Islet precursor cell (in vitro differentiated cells): ENCODE measurements at regions not wholly inside any gene's neighbourhood (a gene's known extent, or its start where the extent isn't known, plus 50 kb on each side); places are given as distances from the start of the nearest gene placed in this dataset.
"Not testable (repeated sequence)": the region's sequence is repeated elsewhere in the genome, so short reads cannot be mapped to it uniquely, and the experiment has no call there.

ENCODE experiments used
- DNase-seq: peaks from one replicate; pipeline ENCODE4 v3.0.0-alpha.2; 2018

- DNase-seq: no peak
Measured at GRCh38 chr12:58009405-58010195, 68.2 kb downstream of the ATP23 start.

- no peak for DNase-seq
Measured at GRCh38 chr12:58011676-58012075, 70.3 kb downstream of the ATP23 start.

- DNase-seq: not testable (repeated sequence)
Measured at GRCh38 chr12:58022379-58023020, 81.1 kb downstream of the ATP23 start.

DNA sequence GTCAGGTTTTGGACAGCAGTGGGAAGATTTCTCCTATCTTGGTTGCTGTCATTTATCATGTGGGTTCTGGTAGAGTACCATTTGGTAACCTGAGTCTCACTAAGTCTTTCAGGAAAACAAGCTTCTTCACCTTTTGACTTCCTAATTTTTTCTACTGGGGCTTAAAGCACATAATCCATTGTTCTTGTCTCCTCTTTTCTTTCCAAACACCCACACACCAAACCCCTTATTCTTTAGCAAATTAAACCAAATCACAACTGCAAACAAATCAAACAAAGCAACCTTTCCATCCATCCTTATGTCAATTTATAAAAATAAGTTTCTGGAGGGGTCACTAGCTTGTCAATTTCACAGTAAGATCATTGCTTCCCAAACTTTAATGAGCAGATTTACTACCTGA, 84.1 kb downstream of the ATP23 start:
- DNase-seq: no peak

- no peak for DNase-seq
Measured at GRCh38 chr12:58026426-58026825, 85.1 kb downstream of the ATP23 start.

DNA sequence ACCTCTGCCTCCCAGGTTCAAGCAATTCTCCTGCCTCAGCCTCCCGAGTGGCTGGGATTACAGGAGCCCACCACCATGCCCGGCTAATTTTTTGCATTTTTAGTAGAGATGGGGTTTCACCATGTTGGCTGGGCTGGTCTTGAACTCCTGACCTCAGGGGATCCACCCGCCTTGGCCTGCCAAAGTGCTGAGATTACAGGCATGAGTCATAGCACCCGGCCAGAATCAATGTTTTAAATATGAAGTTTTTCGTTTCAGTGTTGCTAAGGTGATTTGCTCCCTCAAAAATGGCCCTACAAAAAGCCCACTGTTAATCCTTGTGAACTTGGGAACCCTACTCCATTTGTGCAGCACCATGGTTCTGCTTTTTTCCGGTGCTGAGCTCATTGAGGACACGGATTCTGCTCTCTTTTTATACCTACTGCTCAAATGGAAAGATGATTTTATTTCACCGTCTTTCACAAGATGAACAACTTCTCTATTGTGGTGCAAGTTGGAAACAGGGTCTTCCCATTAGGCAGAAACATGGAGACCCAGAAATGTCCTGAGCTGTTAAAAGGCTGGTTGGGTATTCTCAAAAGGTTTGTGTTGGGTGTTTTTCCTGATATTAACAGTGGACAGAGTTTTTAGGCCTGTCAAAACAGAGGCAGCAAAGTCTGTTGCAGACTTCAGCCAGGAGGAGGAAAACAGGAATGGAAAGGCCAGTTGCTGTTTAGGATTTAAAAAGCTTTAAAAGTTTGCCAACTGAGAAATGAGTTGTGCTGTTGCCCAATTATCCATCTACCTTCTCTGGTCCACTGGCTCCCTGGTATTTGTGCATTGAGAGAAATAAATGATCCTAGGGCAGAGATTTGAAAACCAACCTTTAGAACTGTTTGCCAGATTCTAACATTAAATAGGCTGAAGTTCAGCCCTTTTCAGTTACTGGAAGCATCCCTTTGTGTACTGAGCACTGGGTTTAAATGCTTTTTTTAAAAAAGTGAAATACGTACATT, 85.8 kb downstream of the ATP23 start:
- DNase-seq: no peak

DNA sequence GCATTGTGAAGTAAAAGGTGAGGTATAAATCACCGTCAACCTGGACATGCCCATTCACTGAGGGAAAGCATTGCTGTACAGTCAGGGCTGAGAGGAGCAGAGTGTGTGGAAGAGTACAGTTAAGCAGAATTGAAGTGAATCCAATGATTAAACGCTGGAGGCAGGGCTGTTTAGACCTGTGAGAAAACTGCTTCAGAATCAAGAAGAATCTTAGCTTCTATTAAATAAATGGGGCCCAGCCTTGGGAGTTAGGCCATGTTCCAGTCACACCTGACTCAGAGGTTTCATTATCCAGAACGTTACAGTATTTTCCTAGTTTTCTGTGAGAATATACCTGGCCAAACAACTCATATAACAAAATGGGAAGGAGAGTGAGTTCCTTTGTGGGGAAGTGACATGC, 86.9 kb downstream of the ATP23 start:
- DNase-seq: no peak

DNA sequence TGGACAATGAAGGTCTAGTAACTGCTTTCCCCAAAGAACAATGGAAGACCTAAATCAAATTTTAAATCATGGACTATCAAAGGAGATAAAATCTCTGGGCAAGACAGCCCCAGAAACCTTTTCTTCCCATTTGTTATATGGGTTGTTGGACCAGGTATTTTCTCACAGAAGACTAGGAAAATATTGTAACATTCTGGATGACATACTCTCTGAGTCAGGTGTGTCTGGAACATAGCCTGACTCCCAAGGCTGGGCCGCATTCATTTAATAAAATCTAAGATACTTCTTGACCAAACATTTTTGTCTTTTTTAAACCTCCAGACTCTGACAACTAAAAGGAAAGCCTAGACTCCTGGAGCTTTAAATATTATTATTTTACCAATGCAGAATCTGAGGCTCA, 87.9 kb downstream of the ATP23 start:
- no peak for DNase-seq

DNA sequence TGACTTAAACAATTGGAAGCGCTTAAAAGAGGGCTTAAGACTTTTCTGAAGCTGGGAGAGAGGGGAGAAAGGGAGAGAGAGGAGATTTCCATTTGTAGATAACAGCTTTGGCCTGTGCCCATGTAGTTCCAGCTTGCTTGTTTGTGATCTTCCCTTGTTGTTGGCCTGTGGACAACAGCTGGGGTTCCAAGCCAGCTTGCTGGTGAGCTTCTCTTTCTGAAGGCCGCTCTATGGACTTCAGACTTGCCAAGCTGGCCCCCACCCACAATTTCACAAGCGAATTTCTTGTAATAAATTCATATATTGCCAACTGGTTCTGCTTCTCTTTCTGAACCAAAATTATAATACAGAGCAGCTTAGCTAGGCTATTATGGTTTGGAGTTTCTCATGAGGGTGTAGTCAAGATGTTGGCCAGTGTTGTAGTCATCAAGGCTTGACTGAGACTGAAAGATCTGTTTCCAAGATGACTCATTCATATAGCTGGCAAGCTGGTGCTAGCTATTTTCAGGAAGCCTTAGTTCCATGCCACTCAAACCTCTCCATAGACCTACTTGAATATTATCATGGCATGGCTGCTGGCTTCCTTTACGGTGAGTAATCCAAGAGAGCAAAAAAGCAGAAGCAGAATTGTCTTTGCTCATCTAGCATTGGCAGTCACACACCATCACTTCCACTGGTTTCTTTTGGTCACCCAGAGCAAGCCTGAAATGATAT, 89.4 kb downstream of the ATP23 start:
- no peak for DNase-seq

- no peak for DNase-seq
Measured at GRCh38 chr12:58032156-58032555, 90.8 kb downstream of the ATP23 start.

GRCh38 chr12:58033831-58034230, 92.5 kb downstream of the ATP23 start:
- no peak for DNase-seq

DNA sequence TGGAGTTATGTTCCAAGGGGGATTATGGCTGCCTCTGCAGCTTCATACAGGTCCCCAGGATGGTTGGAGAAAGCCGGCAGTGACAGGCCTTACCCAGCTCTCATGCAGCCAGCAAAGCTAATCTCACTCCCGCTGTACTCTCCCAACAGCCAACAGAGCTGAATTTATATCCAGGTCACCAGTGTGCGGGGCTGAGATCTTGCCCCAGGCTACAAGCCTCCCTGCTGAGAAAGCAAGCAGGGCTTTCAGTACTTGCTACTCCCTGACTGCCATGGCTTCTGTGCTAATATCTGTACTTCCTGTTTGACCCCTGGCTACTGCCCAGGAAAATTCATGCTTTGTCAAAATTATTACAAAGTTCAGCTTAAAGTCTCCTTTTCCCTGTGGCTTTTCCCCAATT, 92.9 kb downstream of the ATP23 start:
- DNase-seq: no peak

- DNase-seq: no peak
Measured at GRCh38 chr12:58034712-58035111, 93.3 kb downstream of the ATP23 start.

GRCh38 chr12:58041441-58041840, 100.1 kb downstream of the ATP23 start:
- no peak for DNase-seq

GRCh38 chr12:58044966-58045365, 103.6 kb downstream of the ATP23 start:
- DNase-seq: no peak

- no peak for DNase-seq
Measured at GRCh38 chr12:58046271-58046670, 104.9 kb downstream of the ATP23 start.

GRCh38 chr12:58051378-58051777, 110.0 kb downstream of the ATP23 start:
- no peak for DNase-seq

DNA sequence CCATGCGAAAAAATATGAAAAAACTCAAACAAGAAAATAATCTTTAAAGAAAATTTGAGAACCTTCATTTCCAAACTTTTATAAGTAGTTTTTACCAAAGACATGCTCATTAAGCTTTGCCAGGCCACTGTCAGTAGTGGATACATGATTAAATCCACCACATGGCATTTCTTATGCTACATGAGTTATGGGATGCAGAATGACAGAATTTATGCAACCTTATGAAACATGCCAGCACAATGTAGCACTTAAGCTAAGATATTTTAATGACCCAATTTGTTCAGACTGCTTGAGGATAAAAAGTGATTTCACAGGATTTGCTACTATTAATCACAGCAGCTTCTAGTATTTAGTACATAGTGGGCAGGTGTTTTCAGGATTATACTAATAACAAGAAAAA, 123.3 kb downstream of the ATP23 start:
- DNase-seq: no peak

DNA sequence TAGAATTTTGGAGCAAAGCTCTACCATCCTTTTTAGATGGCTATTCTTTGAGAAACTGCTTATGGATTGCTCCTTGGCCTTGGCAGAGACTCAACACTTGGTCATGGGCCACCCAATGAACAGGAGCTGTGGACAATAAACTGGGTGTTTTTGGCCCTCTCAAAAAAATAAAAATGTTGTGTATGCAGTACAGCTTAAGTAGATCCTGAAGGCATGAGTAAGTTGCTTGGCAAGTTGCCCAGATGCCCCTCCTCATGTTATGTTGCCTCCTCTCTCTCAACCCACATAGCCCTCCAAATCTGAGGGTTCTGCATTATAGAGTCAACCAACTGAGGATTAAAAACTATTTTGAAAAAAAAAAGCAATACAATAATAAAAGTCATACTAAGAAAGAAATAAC, 124.9 kb downstream of the ATP23 start:
- DNase-seq: no peak

DNA sequence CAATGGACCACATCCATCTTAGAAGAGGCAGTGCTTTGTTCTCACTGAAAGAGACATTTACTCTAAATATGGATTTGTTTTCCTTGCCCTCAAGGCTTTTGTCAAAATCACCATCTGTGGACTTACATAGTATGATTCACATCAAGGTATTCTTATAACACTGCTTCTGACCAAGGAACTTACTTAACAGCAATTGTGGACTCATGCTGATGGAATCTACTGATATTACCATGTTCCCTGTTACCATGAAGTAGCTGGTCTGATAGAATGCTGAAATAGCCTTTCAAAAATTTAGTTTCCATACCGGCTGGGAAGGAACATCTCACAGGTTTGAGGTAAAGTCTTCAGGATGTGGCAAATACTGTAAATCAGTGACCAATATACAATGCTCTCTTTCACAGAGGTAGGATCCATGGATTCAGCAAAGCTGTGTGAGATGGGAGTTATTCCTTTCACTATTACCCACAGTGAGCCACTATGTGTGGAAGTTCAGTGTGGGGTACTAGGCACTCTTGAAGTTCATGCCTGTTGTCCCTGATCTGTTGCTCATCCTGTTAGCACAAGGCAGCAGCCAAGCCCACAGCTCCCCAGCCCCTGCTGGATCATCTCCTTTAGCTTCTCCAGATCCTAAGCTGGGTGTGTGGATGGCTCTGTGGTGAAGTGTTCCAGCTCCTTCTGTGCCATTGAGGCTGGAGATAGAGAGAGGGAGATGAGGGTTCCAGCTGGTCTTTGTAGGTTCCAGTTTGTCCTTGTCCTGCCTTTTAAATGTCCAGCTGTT, 126.4 kb downstream of the ATP23 start:
- peak; percentile 55 for DNase-seq

- DNase-seq: no peak
Measured at GRCh38 chr12:58068706-58069105, 127.3 kb downstream of the ATP23 start.
